HG03139 (cell line): ENCODE measurements at regions not wholly inside any gene's neighbourhood (a gene's known extent, or its start where the extent isn't known, plus 50 kb on each side); places are given as distances from the start of the nearest gene placed in this dataset.
A peak's percentile ranks its signal among the peaks of the same experiment; 100 is the strongest.
"Not testable (repeated sequence)": the region's sequence is repeated elsewhere in the genome, so short reads cannot be mapped to it uniquely, and the experiment has no call there.

ENCODE experiments used
- ATAC-seq: cut with Tn5 transposase; IDR thresholded peaks from one replicate; pipeline ENCODE4 v1.9.1; 2021; ENCODE audit not compliant: unreplicated experiment

GRCh38 chr1:190665045-190665444 lies 187.4 kb upstream of the BRINP3 start:
- ATAC-seq, result no peak

GRCh38 chr1:190667914-190668313 lies 190.2 kb upstream of the BRINP3 start:
- ATAC-seq, result no peak

GRCh38 chr1:190679044-190679443 lies 201.4 kb upstream of the BRINP3 start:
- no peak for ATAC-seq

- ATAC-seq, result no peak
These were observed 201.8 kb upstream of the BRINP3 start for GRCh38 chr1:190679454-190679853.

GRCh38 chr1:190679983-190680382 lies 202.3 kb upstream of the BRINP3 start:
- no peak for ATAC-seq

- ATAC-seq, result no peak
These were observed 208.0 kb upstream of the BRINP3 start for GRCh38 chr1:190685676-190686075.

GRCh38 chr1:190688096-190688495 lies 210.4 kb upstream of the BRINP3 start:
- ATAC-seq, result no peak

- ATAC-seq, result not testable (repeated sequence)
These were observed 220.8 kb upstream of the BRINP3 start for GRCh38 chr1:190698488-190698887.

- ATAC-seq, result no peak
These were observed 221.5 kb upstream of the BRINP3 start for GRCh38 chr1:190699165-190699564.

- ATAC-seq, result no peak
These were observed 230.9 kb upstream of the BRINP3 start for GRCh38 chr1:190708418-190709057.

GRCh38 chr1:190711069-190711468 lies 233.4 kb upstream of the BRINP3 start:
- no peak for ATAC-seq

- no peak for ATAC-seq
These were observed 239.4 kb upstream of the BRINP3 start for GRCh38 chr1:190717055-190717454.

- no peak for ATAC-seq
These were observed 259.4 kb upstream of the BRINP3 start for GRCh38 chr1:190736971-190737590.

GRCh38 chr1:190738317-190738716 lies 260.7 kb upstream of the BRINP3 start:
- no peak for ATAC-seq

GRCh38 chr1:190739926-190740325 lies 262.3 kb upstream of the BRINP3 start:
- no peak for ATAC-seq

- ATAC-seq, result no peak
These were observed 270.0 kb upstream of the BRINP3 start for GRCh38 chr1:190747704-190748103.

GRCh38 chr1:190752131-190752530 lies 274.5 kb upstream of the BRINP3 start:
- ATAC-seq, result no peak

GRCh38 chr1:190754666-190755065 lies 277.0 kb upstream of the BRINP3 start:
- no peak for ATAC-seq

- ATAC-seq, result peak; percentile 66
These were observed 282.1 kb upstream of the BRINP3 start for GRCh38 chr1:190759807-190760206.

- no peak for ATAC-seq
These were observed 284.7 kb upstream of the BRINP3 start for GRCh38 chr1:190762325-190762724.

- no peak for ATAC-seq
These were observed 315.2 kb upstream of the BRINP3 start for GRCh38 chr1:190792873-190793272.

GRCh38 chr1:190807629-190808028 lies 330.0 kb upstream of the BRINP3 start:
- no peak for ATAC-seq

- ATAC-seq, result no peak
These were observed 330.4 kb upstream of the BRINP3 start for GRCh38 chr1:190808035-190808434.
